Endothelial cell of hepatic sinusoid (primary cell): ENCODE measurements at regions not wholly inside any gene's neighbourhood (a gene's known extent, or its start where the extent isn't known, plus 50 kb on each side); places are given as distances from the start of the nearest gene placed in this dataset.
"Not testable (repeated sequence)": the region's sequence is repeated elsewhere in the genome, so short reads cannot be mapped to it uniquely, and the experiment has no call there.

Source experiments
- in situ Hi-C: cut with HindIII; loops from 2 replicates; pipeline ENCODE4 v1.10.0; 2017; ENCODE audit warnings: low sequenced_read_pairs

DNA sequence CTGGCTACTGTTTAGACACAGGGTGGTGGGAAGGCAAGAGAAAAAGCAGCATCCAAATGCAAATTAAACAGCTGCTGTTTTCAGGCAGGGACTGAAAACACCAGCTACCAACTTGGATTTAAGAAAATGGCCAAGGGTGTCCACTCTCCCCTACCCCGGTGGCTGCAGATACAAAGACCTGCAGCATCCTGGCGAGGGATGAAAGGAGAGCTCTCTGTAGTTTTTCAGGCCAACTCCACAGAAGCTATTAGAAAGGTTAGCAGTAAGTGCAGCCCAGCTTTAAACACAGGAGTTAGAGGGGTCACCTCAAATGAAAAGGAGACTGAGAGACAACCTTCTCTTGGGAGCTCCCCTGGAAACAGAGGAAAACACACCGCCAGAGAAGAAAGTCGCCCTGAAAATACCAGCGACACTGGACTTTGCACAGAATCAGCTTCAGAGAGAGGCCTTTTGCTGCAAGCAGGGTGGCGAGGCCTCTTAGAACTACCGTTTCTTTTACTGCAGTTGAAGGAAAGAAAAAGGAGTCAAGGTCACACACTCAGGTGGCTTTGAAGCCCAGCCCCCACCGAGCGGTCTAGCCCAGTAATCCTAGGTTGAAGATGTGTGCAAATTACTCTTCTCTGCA is 74.4 kb upstream of the TIAM1 start:
- in situ Hi-C loops = no loop called here

DNA sequence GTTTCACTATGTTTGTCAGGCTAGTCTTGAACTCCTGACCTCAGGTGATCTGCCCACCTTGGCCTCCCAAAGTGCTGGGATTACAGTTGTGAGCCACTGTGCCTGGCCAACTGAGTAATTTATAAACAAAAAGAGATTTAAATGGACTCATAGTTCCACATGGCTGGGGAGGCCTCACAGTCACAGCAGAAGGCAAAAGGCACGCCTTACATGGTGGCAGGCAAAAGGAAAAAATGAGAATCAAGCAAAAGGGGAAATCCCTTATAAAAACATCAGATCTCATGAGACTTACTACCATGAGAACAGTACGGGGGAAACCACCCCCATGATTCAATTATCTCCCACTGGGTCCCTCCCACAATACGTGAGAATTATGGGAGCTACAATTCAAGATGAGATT is 73.2 kb upstream of the TIAM1 start:
- in situ Hi-C loops = not testable (repeated sequence)

DNA sequence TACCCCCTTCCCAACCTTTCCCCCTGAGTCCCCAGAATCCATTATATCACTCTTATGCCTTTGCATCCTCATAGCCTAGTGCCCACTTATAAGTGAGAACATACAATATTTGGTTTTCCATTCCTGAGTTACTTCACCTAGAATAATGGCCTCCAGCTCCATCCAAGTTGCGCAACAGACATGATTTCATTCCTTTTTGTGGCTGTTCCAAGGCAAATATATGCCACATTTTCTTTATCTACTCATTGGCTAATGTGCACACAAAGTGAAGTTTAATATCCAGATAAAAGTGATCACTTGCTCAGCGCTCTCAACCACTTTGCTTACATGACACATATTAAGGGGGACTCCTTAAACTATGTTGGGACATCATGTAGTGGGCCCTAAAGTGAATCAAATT is 72.4 kb upstream of the TIAM1 start:
- in situ Hi-C loops = no loop called here

DNA sequence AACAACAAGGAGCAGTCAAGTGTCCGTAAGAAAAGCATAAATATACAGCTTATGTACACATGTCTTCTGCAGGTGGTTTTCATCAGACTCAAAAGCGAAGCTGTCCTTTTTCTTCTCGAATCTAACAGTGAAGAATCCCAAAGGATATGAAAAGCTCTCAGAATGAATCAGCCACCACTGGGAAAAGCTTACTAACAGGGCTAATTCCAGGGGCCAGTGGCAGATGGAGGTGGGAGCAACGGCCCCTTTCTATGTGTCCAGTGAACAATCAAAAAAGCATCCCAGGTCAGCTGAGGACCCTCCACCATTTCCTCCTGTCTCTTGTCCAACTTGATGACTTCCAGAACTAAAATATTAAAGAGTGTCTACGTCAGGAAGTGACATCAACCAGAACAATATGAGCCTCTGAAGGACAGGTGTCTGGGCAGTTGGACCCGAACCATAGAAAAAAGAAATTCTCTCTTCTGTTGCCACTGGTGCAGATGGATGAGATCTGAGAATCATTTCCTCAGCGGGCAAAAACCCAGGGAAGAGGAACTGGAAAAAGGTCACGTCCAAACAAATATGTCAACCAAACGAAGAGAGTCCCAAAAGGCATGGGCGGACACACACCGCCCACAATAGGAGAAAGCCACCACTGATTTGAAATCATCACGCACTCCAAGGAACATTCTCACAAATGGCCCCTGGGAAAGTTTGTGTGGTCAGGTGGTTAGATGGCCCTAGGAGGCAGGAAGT is 70.4 kb upstream of the TIAM1 start:
- in situ Hi-C loops = no loop called here

DNA sequence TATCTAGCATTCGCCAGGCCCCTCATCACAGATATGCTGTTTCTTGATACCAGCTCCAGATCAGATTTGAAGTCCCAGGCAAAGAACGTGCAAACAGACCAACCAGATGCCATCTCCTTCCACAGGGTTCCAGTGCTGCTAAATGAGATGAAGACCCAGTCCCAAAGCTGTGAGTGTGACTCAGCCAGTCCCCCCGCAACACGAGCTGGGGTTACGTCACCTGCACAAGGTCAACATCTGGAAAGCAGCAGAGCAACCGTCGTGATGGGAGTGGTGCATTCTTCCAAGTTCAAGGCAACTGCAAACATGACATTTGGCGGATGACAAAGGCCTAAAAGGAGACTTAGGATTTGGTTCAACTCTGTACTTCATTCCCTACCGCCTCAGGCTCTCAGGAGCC is 69.6 kb upstream of the TIAM1 start:
- in situ Hi-C loops = no loop called here

DNA sequence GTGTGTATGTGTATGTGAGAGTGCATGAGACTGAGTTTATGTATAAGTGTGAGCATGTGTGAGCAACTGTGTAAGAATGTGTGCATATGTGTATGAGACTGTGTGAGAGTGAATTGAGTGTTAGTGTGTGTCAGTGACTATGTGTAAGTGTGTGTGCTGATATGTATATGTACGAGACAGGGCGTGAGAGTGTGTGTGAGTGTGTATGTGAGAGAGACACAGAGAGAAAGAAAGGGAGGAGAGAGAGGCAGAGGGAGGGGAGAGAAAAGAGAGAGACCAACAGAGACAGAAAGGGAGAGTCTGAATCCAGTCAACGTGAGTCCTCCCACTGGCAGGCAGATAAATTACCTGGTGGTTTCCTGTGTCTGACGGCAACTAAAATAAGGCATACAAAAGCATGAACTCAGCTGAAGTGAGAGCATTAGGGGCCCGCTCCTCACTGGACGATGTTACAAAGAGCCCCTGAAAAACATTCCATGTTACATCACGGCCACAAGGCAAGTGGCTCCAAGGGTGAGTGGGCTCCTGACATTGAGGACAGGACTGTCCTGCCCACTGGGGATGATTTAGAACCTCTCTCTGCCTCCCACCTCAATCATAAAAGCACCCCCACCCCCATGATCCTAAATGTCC is 66.6 kb upstream of the TIAM1 start:
- in situ Hi-C loops = no loop called here

DNA sequence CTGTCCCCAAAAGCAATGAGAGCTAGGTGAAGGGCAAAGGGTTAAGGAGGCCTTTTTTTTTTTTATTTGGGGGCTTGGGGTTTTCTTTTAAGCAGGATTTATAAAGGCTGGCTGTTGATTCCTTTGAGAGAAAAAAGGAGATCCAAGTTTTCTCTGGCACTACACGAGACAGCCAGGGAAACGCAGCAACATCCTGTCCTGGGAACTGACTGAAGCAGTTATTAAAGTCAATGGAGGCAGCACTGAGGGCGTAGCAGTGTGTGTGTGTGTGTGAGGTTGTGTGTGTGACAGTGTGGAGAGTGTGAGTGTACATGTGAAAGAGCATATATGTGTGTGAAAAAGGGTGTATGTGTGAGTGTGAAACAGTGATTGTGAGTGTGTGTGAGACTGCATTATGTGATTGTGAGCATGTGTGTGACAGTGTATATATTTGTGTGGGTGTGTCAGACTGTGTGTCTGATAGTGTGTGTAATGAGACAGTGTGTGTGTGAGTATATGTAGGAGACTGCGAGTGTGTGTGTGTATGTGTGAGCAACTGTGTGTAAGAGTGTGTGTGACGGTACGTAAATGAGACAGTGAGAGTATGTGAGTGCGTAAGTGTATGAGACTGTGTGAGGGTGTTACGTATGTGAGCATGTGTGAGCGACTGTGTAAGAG is 65.9 kb upstream of the TIAM1 start:
- in situ Hi-C loops = no loop called here

DNA sequence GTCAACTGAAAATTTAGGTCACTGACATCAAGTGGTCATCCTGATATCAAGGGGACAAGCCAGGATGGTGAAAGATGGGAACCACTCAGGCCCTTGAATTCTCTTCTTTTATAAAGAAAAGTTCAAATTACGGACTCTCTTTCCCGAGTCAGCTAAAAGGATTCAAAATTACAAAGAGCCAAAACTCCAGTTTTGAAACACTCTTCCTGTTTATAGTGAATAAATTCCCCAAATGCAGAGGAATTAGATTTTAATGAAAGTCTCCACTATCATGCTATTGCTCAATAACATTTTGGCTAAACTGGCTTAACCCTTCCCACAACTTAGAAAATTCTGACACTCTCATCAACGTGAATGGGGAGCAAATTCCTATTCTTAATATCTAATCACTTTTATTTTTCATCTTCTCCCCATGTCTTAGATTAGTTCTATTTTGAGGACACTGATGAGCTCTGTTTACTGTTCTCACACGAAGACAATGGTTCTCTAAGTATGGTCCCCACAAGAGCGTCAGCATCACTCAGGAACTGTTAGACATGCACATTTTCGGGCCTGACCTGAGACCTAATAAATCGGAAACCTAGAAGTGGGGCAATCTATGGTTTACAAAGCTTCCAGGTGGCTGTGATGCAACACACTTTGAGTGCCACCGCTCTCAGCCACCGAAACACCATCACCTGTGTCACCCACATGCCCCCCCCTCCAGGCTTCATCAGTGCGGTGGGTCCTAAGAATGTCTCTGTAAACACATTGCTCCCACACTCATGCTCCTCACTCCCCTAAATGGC is 64.4 kb upstream of the TIAM1 start:
- in situ Hi-C loops = no loop called here

DNA sequence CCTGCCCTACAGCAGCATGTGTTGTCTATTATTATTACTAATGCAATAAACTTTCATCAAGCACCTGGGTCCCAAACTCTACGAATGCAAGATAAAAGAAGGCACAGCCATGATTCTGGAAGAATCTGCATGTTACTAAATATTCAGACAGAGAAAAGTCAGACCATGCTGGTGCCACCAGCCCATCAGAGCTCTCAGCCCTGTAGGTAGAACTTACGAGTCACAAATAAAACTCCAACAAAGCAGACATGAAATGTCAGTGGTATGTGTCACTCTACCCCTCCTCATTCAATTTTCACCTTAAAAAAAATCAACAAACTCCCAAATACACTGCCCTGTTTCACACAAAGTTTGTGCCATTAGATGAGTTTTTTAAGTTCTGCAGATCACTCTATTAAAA is 62.4 kb upstream of the TIAM1 start:
- in situ Hi-C loops = no loop called here

DNA sequence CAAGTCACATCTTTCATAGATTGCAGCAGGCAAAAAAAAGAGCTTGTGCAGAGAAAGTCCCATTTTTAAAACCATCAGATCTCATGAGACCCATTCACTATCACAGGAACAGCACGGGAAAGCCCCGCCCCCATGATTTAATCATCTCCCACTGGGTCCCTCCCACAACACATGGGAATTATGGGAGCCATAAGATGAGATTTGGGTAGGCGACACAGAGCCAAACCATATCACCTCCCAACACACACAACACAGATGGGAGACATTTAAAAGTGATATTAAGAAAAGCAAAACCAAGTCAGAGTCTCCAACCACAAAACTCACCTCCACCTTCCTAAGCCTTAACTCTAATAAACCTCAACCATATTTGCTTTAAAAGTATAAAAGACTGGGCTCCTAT is 61.5 kb upstream of the TIAM1 start:
- in situ Hi-C loops = no loop called here

DNA sequence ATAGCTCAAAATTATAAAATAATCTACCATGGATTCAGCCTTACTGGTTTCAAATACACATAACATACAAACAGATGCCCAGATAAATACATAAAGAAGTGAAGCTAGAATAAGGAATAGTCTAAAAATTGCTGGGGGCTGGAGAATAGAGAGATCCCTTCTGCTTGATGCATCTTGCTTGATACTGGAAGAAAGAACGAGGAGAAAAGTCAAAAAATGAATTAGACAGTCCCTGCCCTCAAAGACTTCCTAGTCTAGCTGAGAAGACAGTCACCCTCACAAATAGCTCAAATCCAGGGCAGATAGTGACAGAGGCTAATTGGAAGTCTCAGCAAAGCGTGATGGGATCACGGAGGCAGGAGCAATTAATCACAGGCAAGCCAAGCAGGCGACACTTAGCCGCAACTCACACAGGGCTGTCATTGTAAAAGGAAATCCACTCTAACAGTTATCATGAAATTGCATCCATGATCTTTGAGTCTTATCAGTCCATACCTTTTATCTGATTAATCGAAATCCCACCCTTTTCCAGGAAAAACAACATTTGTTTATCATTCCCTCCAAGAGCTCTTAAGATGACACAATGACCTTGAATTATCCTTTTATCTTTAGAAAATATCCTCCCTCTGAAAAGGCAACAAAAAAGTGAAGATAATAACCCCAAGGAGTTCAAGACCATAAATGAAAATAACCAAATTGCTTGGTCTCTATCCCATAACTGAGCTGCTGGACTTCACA is 59.7 kb upstream of the TIAM1 start:
- in situ Hi-C loops = no loop called here

DNA sequence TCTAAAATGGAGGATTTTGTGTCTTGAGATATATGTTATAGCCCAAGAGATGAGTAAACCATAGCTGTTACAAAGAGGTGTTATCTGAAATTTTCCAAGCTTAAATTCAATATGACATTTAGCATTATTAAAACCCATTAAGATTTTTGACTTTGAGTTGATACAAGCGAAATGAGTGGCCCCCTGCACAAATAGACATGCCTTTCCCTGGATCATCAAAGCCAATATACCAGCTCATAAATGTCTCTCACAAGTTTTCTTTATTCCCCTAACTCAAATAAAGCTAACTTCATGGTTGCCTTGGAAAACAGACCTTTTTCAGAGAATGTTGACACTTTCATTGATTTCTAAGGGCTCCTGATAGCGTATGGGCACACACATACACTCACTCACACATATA is 55.5 kb upstream of the TIAM1 start:
- in situ Hi-C loops = loop anchor here (25.0 kb wide), 1 partner anchor 137 kb away; no protein-coding TSS in a partner anchor

DNA sequence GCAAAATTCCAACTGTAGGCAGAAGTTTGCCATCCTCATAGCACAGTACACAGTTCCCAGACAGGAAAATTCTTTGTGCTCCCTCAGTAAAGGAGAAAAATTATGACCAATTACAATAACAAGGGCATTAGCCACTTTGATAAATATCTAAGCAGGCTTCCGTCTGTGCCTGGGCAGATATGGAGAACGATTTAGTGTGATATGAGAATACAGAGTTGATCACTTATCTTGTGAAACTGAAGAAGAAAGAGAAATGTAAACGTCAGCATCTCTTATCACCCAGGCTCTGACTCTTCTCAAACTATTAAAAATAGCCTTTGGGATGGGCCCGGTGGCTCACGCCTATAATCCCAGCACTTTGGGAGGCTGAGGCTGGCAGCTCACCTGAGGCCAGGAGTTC is 54.5 kb upstream of the TIAM1 start:
- in situ Hi-C loops = loop anchor here (25.0 kb wide), 1 partner anchor 136 kb away; no protein-coding TSS in a partner anchor

DNA sequence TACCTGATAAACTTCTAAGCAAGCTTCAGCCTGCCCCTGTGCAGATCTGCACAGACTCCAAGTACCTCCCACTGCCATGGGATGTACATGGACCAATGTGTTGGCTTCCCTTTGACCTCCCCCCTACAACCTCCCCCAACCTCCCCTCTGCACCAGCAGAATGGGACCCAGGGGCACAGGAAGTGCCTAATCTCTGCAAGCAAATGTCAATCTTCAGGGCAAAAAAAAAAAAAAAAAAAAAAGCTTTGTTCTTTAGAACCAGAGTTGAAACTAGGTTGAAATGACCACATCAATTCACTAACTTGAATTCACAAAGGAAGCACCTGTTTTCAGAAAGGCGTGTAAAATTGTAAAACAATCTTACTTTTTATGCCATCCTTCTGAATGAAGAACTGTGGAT is 53.9 kb upstream of the TIAM1 start:
- in situ Hi-C loops = loop anchor here (25.0 kb wide), 1 partner anchor 136 kb away; no protein-coding TSS in a partner anchor

DNA sequence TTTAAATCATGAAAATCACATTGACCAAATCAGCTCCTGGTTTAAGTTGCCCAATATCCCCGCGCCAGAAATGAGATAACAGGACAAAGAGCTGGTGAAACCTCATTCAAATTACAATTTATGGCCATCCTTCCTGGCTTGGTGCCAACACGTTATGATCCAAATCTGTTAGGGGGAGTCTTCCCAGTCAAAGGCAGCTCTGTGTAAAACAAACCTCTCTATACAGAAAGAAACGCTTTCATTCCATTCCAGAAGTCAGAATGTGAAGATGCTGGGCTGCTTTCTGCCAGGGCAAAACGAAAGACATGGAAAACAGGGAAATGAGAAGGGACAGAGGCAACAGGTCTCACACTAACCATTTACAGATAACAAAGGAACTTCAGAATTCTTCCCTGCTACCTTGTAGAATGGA is 53.5 kb upstream of the TIAM1 start:
- in situ Hi-C loops = loop anchor here (25.0 kb wide), 1 partner anchor 135 kb away; no protein-coding TSS in a partner anchor

DNA sequence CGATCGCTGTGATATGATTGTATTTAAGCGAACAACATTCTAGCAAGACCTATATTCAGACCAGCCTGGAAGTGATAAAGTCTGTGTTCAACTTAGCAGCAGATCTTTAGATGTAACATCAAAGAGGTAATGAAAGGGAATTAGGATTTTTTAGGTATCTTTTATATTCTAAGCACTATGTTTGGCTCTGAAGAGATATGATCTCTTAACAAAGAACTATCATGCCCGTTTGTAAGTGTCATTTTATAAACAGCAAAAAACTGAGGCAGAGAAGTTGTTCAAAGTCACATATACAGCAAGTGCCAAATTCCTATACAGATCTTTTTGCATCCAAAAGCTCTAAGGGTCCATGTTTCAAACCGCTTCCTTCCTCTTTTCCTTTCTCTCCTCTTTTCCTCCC is 53.0 kb upstream of the TIAM1 start:
- in situ Hi-C loops = loop anchor here (25.0 kb wide), 1 partner anchor 135 kb away; no protein-coding TSS in a partner anchor

DNA sequence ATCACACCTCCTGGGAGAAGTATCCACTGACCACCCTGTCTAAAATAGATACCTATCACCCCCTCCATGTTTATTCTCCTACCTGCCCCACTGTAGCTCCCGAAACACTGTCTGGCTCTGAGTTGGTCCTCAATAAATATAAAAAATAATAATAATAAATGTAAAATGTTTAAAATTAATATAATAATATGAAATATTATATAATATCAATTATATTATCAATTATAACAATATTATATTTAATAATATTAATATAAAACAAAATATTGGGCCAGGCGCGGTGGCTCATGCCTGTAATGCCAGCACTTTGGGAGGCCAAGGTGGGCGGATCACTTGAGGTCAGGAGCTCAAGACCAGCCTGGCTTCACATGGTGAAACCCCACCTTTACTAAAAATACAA is 52.3 kb upstream of the TIAM1 start:
- in situ Hi-C loops = loop anchor here (25.0 kb wide), 1 partner anchor 134 kb away; no protein-coding TSS in a partner anchor

DNA sequence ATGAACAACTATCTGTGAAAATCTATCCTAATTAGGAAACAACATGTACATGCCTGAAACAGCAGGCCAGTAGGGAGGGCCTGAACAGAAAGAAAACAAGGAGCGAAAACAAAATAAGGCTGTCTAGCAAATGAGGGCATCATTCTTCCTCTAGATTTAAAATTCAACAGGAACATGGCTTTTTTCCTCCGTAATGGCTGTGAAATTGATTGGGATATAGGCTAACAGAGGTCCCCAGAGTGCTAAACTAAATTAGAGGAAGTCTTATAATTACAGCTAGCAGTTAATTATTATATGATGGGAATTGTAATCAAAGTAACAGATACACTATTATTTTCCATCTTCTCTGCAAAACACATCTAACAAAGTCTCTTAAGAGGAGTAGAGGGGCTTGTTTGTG is 51.7 kb upstream of the TIAM1 start:
- in situ Hi-C loops = loop anchor here (25.0 kb wide), 1 partner anchor 133 kb away; no protein-coding TSS in a partner anchor

DNA sequence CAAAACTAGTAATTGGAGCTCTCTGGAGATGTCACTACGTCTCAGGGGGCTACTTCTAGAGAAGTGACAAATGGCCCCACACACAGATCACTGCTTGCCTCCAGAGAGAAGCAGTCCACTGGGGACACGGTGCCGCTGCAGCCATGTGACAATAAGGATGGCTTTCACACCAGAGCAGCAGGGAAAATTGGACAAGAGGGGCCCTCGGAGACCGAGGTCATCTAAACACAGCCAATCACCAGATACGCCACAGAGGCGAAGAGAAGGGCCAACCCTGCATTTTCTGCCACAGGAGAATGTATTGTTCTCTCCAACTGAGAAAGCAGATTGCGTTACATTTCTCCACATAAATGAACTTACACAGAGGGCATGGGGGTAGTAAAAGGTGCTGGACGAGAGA is 51.2 kb upstream of the TIAM1 start:
- in situ Hi-C loops = loop anchor here (25.0 kb wide), 1 partner anchor 133 kb away; no protein-coding TSS in a partner anchor

DNA sequence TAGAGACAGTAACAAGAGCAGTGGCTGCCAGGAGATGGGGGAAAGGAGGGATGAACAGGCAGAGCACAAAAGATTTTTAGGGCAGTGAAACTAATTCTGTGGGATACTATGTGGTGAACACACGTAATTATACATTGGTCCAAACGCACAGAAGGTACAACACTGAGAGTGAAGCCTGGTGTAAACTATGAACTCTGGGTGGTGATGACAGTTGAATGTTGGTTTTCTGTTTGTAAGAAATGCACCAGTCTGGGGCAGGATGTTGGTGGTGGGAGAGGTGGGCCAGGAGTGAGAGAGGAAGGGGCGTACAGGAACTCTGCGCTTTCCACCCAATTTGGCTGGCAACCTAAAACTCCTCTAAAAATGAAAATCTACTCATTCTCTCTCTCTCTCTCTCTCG is 50.2 kb upstream of the TIAM1 start:
- in situ Hi-C loops = loop anchor here (25.0 kb wide), 1 partner anchor 132 kb away; no protein-coding TSS in a partner anchor
